HEK293 (cell line): ENCODE measurements at regions not wholly inside any gene's neighbourhood (a gene's known extent, or its start where the extent isn't known, plus 50 kb on each side); places are given as distances from the start of the nearest gene placed in this dataset.

Source experiments
- TCF7L2 ChIP-seq: IDR thresholded peaks from 2 replicates; pipeline ENCODE4 v1.6.1; 2011; ENCODE audit warnings: low read depth, mild to moderate bottlenecking, inconsistent platforms, low read length, moderate library complexity, borderline replicate concordance
- TRIM28 ChIP-seq: IDR thresholded peaks from 2 replicates; pipeline ENCODE4 v1.6.1; 2011; ENCODE audit warnings: low read length, control low read depth, borderline replicate concordance
- ZNF10 ChIP-seq: fragments of 450-650 bp; formaldehyde crosslinking; IDR thresholded peaks from 2 replicates; pipeline ENCODE4 v1.5.1; 2017; ENCODE audit warnings: missing biosample characterization, missing genetic modification characterization
- ZNF138 ChIP-seq: fragments of 450-650 bp; formaldehyde crosslinking; IDR thresholded peaks from 2 replicates; pipeline ENCODE4 v1.5.1; 2016; ENCODE audit warnings: missing biosample characterization, missing genetic modification characterization, borderline replicate concordance
- ZNF211 ChIP-seq: fragments of 450-650 bp; formaldehyde crosslinking; IDR thresholded peaks from 2 replicates; pipeline ENCODE4 v1.5.1; 2016; ENCODE audit warnings: low read depth, missing biosample characterization, missing genetic modification characterization
- ZNF707 ChIP-seq: fragments of 450-650 bp; formaldehyde crosslinking; IDR thresholded peaks from 2 replicates; pipeline ENCODE4 v1.5.1; 2016; ENCODE audit warnings: missing biosample characterization, missing genetic modification characterization
- ZNF768 ChIP-seq: fragments of 450-650 bp; formaldehyde crosslinking; IDR thresholded peaks from 2 replicates; pipeline ENCODE4 v1.5.1; 2018; ENCODE audit warnings: missing biosample characterization, mild to moderate bottlenecking, missing genetic modification characterization
- TF ChIP-seq, protein P1 (sequence below): fragments of 450-650 bp; formaldehyde crosslinking; IDR thresholded peaks from 2 replicates; pipeline ENCODE4 v1.5.1; 2016; ENCODE audit warnings: missing biosample characterization, missing genetic modification characterization
- TF ChIP-seq, protein P2 (sequence below): fragments of 450-650 bp; formaldehyde crosslinking; IDR thresholded peaks from 2 replicates; pipeline ENCODE4 v1.5.1; 2016; ENCODE audit warnings: missing biosample characterization, missing genetic modification characterization

DNA sequence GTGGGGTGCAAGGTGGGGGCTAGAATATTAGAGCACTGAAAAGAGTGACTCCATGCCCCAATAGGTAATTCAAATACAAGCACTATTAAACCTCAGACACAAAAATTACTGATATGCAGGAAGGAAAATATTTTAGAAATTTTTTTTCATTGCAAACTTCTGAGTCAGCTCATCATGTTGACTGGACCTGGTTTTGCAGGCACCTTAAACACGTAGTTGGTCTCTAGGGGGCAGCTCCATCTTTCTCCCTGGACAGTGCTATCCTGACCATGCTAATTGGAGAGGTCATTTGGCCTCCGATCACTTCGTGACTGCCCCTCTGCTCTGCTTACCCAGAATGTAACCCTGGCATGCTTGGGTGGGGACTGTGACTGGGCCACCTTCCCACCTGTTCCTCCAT lies 368.4 kb upstream of the MKI67 start:
- TF ChIP-seq TCF7L2: no peak
- TF ChIP-seq, protein P1, sequence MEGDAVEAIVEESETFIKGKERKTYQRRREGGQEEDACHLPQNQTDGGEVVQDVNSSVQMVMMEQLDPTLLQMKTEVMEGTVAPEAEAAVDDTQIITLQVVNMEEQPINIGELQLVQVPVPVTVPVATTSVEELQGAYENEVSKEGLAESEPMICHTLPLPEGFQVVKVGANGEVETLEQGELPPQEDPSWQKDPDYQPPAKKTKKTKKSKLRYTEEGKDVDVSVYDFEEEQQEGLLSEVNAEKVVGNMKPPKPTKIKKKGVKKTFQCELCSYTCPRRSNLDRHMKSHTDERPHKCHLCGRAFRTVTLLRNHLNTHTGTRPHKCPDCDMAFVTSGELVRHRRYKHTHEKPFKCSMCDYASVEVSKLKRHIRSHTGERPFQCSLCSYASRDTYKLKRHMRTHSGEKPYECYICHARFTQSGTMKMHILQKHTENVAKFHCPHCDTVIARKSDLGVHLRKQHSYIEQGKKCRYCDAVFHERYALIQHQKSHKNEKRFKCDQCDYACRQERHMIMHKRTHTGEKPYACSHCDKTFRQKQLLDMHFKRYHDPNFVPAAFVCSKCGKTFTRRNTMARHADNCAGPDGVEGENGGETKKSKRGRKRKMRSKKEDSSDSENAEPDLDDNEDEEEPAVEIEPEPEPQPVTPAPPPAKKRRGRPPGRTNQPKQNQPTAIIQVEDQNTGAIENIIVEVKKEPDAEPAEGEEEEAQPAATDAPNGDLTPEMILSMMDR (tag by site-specific recombination): no peak
- TF ChIP-seq ZNF768: no peak
- TF ChIP-seq, protein P2, sequence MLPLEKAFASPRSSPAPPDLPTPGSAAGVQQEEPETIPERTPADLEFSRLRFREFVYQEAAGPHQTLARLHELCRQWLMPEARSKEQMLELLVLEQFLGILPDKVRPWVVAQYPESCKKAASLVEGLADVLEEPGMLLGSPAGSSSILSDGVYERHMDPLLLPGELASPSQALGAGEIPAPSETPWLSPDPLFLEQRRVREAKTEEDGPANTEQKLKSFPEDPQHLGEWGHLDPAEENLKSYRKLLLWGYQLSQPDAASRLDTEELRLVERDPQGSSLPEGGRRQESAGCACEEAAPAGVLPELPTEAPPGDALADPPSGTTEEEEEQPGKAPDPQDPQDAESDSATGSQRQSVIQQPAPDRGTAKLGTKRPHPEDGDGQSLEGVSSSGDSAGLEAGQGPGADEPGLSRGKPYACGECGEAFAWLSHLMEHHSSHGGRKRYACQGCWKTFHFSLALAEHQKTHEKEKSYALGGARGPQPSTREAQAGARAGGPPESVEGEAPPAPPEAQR (tag by site-specific recombination): no peak
- TF ChIP-seq TRIM28: no peak
- TF ChIP-seq ZNF211 (tag by site-specific recombination): no peak
- TF ChIP-seq ZNF707: no peak
- TF ChIP-seq ZNF138 (tag by site-specific recombination): no peak
- no peak for TF ChIP-seq ZNF10
